Fibroblast of mammary gland (primary cell): ENCODE measurements at regions not wholly inside any gene's neighbourhood (a gene's known extent, or its start where the extent isn't known, plus 50 kb on each side); places are given as distances from the start of the nearest gene placed in this dataset.
"Not testable (repeated sequence)": the region's sequence is repeated elsewhere in the genome, so short reads cannot be mapped to it uniquely, and the experiment has no call there.

Source experiments
- DNase-seq: peaks from one replicate; pipeline ENCODE4 v3.0.0-alpha.2; 2010; ENCODE audit warnings: low read depth
- H3K4me3 ChIP-seq: 2 replicates; pipeline ENCODE4 v1.5.1; 2011; ENCODE audit warnings: low read depth, mild to moderate bottlenecking, low read length, moderate library complexity; ENCODE audit not compliant: control insufficient read depth
- CTCF ChIP-seq: conservative IDR thresholded peaks from 2 replicates; pipeline ENCODE4 v1.5.1; 2011; ENCODE audit warnings: low read depth, low read length, inconsistent platforms; ENCODE audit not compliant: control insufficient read depth, insufficient read depth

DNA sequence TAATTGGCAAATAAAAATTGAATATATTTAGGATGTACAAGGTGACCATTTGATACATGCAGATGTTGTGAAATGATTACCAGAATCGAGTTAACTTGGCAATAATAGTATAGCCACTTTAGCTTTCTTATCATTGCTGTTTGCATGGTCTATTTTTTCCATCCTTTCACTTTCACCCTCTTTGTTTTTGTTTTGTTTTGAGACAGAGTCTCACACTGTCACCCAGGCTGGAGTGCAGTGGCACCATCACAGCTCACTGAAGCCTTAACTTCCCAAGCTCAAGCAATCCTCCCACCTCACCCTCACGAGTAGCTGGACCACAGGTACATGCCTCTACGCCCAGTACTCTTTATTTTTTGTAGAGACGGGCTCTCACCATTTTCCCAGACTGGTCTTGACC lies 218.6 kb upstream of the ADGRL3 start:
- TF ChIP-seq CTCF: no peak
- DNase-seq: no peak
- H3K4me3 ChIP-seq: no peak overlapping the region

DNA sequence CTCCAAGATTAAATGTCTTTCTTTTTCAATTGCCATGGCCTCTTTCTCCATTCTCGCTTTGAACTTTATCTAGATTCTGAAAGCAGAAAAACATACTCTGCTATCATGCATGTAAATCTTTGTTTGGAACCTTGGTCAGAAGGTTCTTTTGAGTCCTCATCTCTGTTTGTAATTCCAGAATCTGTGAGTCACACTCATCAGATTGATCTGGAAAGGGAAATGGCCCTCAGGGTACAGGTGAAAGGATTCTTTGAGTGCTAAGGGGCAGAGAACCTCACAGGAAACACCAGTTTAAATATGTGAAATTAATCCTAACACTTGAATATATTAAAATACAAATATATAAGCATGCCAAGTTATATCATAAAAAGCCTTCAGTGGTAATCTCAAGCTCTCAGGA lies 211.0 kb upstream of the ADGRL3 start:
- H3K4me3 ChIP-seq: no peak overlapping the region
- DNase-seq: no peak
- TF ChIP-seq CTCF: no peak

- no peak for DNase-seq
- no peak for TF ChIP-seq CTCF
- H3K4me3 ChIP-seq: no peak overlapping the region
These were observed 208.1 kb upstream of the ADGRL3 start for GRCh38 chr4:60992037-60992436.

- DNase-seq: no peak
- no peak overlapping the region for H3K4me3 ChIP-seq
- TF ChIP-seq CTCF: no peak
These were observed 196.8 kb upstream of the ADGRL3 start for GRCh38 chr4:61003301-61003700.

- no peak for TF ChIP-seq CTCF
- no peak overlapping the region for H3K4me3 ChIP-seq
- DNase-seq: no peak
These were observed 195.4 kb upstream of the ADGRL3 start for GRCh38 chr4:61004651-61005170.

GRCh38 chr4:61011051-61011450 lies 189.1 kb upstream of the ADGRL3 start:
- TF ChIP-seq CTCF: no peak
- DNase-seq: no peak
- H3K4me3 ChIP-seq: no peak overlapping the region

DNA sequence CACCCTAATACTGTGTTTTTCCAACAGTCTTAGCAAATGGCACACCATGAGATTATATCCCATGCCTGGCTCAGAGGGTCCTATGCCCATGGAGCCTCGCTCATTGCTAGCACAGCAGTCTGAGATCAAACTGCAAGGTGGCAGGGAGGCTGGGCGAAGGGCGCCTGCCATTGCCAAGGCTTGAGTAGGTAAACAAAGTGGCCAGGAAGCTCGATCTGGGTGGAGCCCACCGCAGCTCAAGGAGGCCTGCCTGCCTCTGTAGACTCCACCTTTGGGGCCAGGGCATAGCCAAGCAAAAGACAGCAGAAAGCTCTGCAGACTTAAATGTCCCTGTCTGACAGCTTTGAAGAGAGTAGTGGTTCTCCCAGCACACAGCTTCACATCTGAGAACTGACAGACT lies 188.2 kb upstream of the ADGRL3 start:
- H3K4me3 ChIP-seq, DNase-seq: not testable (repeated sequence)
